Activated CD8-positive, alpha-beta memory T cell treated with anti-CD3 and anti-CD28 coated beads, Interleukin-2, amount 50 U/mL, for 48 hours (primary cell): ENCODE measurements at regions not wholly inside any gene's neighbourhood (a gene's known extent, or its start where the extent isn't known, plus 50 kb on each side); places are given as distances from the start of the nearest gene placed in this dataset.

Experiments
- DNase-seq: peaks from one replicate; pipeline ENCODE4 v3.0.0-alpha.2; 2020

DNA sequence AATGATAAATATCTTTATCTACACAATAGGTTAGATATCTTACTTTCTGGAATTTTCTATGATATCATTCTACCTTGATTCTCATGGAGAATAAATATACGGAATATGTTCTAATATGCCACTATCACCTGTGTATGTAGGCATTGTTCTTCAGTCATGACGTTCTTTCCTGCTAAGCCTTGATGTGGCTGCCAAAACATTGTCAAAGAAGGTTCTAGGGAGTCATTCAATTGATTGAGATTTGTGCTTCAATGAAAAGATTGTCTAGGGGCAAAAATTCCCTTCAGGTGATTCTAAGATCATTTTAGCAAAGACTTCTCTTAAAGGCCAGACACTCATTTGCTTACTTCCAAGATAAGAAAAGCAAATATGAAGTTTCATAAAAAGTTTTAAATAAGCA, 118.1 kb downstream of the MAT2B start:
- DNase-seq = no peak

DNA sequence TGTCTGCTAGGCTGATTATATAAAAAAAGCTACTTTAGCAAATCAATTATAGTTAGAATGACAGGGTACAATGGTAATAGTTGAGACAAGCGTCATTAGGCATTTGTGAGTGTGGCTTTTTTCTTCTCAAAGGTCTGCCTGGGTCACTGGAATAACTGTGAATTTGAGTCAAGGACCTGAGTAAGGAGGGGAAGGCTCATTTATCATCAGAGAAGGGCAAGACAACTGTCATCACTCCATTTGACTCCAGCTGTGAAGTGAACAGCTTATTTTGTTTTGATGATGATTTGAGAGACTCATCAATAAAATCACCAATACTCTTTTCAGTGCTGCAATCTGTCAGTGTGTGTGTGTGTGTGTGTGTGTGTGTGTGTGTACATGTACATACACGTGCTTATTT, 118.6 kb downstream of the MAT2B start:
- no peak for DNase-seq

- DNase-seq = no peak
Measured at GRCh38 chr5:163624431-163624830, 119.0 kb downstream of the MAT2B start.

DNA sequence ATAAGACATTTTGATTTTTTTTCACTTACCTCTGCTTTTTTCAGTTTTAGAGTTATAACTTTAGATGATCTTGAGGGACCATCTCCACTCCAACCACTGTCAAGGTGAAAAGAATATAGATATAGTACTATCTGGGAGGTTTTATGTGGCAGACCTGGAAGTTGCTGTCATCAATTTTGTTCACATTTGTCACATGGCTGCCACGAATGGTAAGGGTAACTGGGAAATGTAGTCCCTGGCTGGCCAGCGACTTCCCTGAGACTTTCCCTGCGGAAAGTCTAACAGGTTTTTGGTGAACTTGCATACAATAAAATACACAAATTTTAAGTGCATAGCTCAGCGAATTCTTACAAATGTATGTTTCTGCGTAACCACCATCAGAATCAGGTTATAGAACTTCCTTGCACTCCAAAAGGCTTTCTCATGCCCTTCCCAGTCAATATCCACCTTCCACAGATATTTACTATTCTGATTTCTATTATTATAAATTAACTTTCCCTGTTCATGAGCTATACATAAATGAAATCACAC, 121.5 kb downstream of the MAT2B start:
- no peak for DNase-seq

DNA sequence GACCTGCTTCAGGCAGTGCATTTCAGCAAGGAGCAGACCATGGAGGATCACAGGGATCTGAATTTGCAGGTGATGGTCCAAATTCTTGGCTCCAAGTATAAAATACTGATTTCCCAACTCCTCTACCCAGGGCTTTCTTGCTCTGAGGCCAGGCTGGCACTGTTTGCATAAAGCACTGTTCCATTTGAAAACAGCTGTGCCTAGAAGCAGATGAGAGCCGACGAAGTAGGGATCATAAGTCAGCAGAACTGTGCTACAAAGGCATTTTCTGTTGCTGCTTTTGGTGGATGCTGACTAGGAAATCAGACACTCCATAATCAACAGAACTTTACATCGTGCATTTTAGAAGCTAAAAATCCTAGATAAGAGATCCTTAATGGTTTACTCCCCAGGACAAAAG, 126.4 kb downstream of the MAT2B start:
- DNase-seq = no peak

GRCh38 chr5:163633926-163634460, 128.6 kb downstream of the MAT2B start:
- no peak for DNase-seq

DNA sequence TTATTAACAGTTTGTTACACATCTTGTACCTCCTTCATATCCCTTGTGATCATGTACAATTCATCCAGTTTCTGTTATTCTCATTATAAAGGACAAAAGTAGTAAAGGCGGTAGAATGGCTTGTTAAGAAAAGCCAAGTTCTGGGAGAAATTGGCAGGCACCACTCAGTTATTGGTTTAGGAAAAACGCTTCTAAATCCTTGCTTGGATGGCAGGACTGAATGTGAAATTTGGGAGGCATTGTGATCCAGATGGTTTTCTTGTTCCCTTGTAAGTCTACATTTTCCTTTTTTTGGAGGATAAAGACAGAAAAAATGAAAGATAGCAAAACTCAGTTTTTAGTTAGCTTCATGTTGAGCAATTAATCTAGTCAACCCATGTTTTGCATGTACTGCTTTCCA, 130.2 kb downstream of the MAT2B start:
- DNase-seq = no peak

GRCh38 chr5:163642904-163643303, 137.5 kb downstream of the MAT2B start:
- no peak for DNase-seq

DNA sequence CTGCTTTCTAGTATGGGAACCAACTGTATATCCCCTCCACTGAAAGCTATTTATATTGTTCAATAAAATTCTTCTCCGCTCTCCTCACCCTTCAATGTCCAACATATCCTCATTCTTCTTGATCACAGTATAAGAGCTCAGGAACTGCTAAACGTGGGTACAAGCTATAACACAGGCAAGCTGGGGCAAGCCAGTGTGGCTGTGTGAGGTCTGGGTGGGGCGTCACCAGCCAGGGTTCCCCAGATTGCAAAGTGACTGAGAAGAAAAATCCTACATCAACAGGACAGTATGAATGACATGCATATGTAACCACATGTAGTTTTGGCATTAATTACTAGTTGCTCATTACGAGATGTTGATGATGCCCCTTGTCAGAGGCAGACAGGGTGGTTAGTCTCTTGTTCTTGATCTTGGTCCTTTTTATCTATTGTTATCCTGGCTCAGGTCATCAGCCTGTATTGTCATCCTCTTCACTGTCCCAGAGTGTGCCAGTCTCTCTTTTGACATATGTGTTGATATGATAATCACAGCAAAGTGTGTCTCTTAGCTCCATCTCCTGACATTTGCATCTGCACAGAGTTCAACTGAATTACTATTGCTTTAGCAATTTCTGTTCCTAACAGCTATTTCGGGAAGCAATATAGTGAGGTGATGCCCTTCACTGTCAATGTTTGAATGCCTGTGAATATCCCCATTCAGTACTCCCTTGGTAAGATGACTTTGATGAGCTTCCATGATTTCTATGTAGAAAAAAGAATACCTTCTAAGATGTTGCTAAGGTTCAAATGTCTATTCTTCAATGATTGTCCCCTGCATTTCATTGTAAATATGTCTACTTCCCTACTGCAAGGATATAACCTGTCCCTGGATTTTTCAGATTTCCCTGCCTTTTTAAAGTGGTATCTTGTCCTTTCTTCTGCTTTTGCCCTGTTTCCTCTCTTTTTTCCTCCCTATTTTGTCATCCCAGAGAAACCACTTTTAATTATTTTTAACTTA, 140.3 kb downstream of the MAT2B start:
- no peak for DNase-seq

GRCh38 chr5:163649514-163649913, 144.1 kb downstream of the MAT2B start:
- DNase-seq = no peak

DNA sequence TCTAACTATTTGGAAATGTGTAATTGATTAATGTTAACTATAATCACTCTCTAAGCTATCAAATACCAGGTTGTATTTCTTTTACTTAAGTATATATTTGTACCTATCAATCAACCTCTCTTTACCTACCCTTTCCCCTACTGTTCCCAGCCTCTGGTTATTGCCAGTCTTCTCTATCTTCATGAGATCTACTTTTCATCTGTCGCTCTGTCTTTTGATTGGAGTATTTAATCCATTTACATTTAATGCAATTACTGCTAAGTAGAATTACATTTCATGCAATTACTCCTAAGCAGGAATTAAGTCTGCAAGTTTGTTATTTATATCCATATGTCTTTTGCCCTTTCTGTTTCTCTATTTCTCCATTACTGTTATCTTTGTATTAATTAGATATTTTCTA, 148.1 kb downstream of the MAT2B start:
- DNase-seq = no peak

GRCh38 chr5:163658702-163659567, 153.5 kb downstream of the MAT2B start:
- DNase-seq = no peak

DNA sequence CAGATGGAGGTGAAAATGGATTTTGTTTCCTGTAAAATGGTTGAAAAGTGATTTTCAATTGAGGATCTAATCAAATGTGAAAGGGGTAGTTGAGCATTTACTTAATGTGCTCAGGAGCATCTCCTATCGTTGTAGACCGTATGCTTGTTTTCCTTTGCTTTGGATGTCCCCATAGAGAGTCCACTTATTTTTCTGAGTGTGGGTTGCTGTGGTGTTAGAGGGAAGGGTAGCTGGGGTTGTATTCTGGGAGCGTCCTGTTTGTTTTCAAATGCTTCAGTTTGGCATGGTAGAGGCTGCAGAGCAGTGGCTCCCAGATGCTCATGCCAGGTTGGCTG, 154.1 kb downstream of the MAT2B start:
- DNase-seq = no peak

GRCh38 chr5:163660486-163660885, 155.1 kb downstream of the MAT2B start:
- DNase-seq = no peak

DNA sequence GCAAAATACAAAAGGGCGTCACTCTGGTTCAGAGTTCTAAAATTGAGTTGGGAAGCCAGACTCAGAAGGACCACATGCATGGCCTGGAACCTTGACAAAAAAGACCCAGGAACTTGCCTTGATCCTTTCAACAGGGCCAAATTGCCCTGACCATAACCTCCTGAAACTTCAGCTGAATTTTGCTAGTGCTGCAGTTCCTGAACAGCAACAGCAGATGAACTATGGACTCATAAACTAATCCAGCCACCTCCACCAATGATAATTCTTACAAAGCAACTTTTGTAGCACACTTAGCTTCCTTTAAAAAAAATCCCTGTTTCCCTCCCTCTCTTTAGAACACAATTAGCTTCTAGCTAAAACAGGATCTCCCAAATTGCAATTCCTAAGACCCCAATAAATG, 155.9 kb downstream of the MAT2B start:
- no peak for DNase-seq

GRCh38 chr5:163670036-163670435, 164.6 kb downstream of the MAT2B start:
- DNase-seq = no peak

GRCh38 chr5:163677092-163677491, 171.7 kb downstream of the MAT2B start:
- DNase-seq = no peak

GRCh38 chr5:163682234-163682633, 176.8 kb downstream of the MAT2B start:
- DNase-seq = no peak

DNA sequence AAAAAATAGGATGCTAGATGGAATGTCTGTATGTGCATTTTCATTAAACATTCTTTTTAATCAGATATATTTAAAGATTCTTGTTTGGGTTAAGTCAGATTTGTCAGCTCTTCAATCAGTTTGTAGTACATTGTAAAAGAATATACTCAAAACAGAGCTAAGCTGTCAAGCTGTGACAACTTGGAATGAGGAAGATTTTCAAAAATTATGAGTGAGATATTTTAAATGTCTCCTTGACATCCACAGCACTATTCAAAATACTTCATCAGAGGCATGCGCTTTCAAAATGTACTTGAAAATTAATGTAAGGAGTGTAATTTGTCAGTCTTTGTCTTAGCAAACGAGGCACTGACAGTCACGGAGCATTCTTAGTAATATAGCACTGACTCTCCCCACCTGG, 182.0 kb downstream of the MAT2B start:
- DNase-seq = no peak

- DNase-seq = no peak
Measured at GRCh38 chr5:163692091-163692490, 186.7 kb downstream of the MAT2B start.

GRCh38 chr5:163695830-163696578, 190.6 kb downstream of the MAT2B start:
- DNase-seq = no peak

DNA sequence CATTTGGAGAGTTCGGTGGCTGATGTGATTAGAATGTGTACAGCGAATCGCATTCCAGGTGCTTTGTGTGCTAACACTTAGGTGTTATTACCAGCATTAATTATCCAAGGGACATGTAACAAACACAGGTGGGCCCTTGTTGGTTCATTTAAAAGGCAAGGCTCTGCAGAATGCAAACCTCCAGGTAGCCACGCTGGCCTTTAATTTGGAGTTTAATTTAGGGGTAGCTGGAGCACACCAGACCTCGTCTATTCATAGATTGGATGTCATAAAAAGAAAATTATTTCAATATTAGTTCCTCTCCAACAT, 191.1 kb downstream of the MAT2B start:
- no peak for DNase-seq
